Nephron (organoid): ENCODE measurements at regions not wholly inside any gene's neighbourhood (a gene's known extent, or its start where the extent isn't known, plus 50 kb on each side); places are given as distances from the start of the nearest gene placed in this dataset.

Experiments used
- H3K27ac Mint-ChIP-seq, 3 experiments: 2 replicates each; pipeline ENCODE4 v1.8.0; 2020; ENCODE audit warnings: mixed read lengths in 3 of 3, mild to moderate bottlenecking in 2 of 3, moderate library complexity in 1 of 3
- H3K27me3 Mint-ChIP-seq: 2 replicates; pipeline ENCODE4 v1.8.0; 2021; ENCODE audit warnings: low read depth, mild to moderate bottlenecking, moderate library complexity, mixed read lengths
- H3K36me3 Mint-ChIP-seq: 2 replicates; pipeline ENCODE4 v1.8.0; 2020; ENCODE audit warnings: low read depth, mixed read lengths
- H3K4me1 Mint-ChIP-seq: 2 replicates; pipeline ENCODE4 v1.8.0; 2020; ENCODE audit warnings: mixed read lengths
- H3K4me3 Mint-ChIP-seq, 3 experiments: 2 replicates each; pipeline ENCODE4 v1.8.0; 2020; ENCODE audit warnings: mild to moderate bottlenecking in 3 of 3, mixed read lengths in 3 of 3, moderate library complexity in 2 of 3
- H3K9me3 Mint-ChIP-seq: 2 replicates; pipeline ENCODE4 v1.8.0; 2020; ENCODE audit warnings: mixed read lengths
- CTCF ChIP-seq, 3 experiments: fragments of 200-600 bp; sonication (generic); IDR thresholded peaks; one replicate each; pipeline ENCODE4 v1.5.0; 2021; ENCODE audit warnings: antibody characterized with exemption in 3 of 3; ENCODE audit not compliant: unreplicated experiment in 3 of 3

GRCh38 chr4:28232951-28233350 lies 1372.3 kb downstream of the STIM2 start:
- no peaks in the 10 kb centered on the region for H3K36me3 Mint-ChIP-seq

GRCh38 chr4:28233724-28234123 lies 1373.1 kb downstream of the STIM2 start:
- Mint-ChIP-seq H3K4me3 (no peak overlapping the region), H3K36me3 (no peaks in the 10 kb centered on the region), H3K27ac (no peak overlapping the region), H3K4me1 (peaks cover 10% of the 10 kb centered on the region), H3K9me3 (no peaks in the 10 kb centered on the region), H3K27me3 (no peaks in the 10 kb centered on the region)
- no peak for TF ChIP-seq CTCF (IDR thresholded peaks at IDR 0.05; ENCODE audit: unreplicated experiment in 3 of 3)

More at GRCh38 chr4:28232951-28233350, 1372.3 kb downstream of the STIM2 start:
- Mint-ChIP-seq H3K4me1 (peaks cover 9% of the 10 kb centered on the region), H3K4me3 (no peak overlapping the region), H3K27me3 (no peaks in the 10 kb centered on the region), H3K9me3 (no peaks in the 10 kb centered on the region), H3K27ac (no peak overlapping the region)
- no peak for TF ChIP-seq CTCF (IDR thresholded peaks at IDR 0.05; ENCODE audit: unreplicated experiment in 3 of 3)

GRCh38 chr4:28238876-28239275 lies 1378.2 kb downstream of the STIM2 start:
- Mint-ChIP-seq H3K4me3 (no peak overlapping the region), H3K4me1 (peaks cover 4% of the 10 kb centered on the region), H3K9me3 (no peaks in the 10 kb centered on the region), H3K27ac (no peak overlapping the region), H3K36me3 (no peaks in the 10 kb centered on the region), H3K27me3 (no peaks in the 10 kb centered on the region)
- no peak for TF ChIP-seq CTCF (IDR thresholded peaks at IDR 0.05; ENCODE audit: unreplicated experiment in 3 of 3)

- Mint-ChIP-seq H3K9me3 (no peaks in the 10 kb centered on the region), H3K27me3 (no peaks in the 10 kb centered on the region), H3K27ac (no peak overlapping the region), H3K36me3 (no peaks in the 10 kb centered on the region), H3K4me1 (peaks cover 4% of the 10 kb centered on the region), H3K4me3 (no peak overlapping the region)
- no peak for TF ChIP-seq CTCF (IDR thresholded peaks at IDR 0.05; ENCODE audit: unreplicated experiment in 3 of 3)
These were observed 1380.4 kb downstream of the STIM2 start for GRCh38 chr4:28241021-28241420.

- no peaks in the 10 kb centered on the region for H3K36me3 Mint-ChIP-seq
- no peaks in the 10 kb centered on the region for H3K27me3 Mint-ChIP-seq
- no peaks in the 10 kb centered on the region for H3K9me3 Mint-ChIP-seq
- no peak for TF ChIP-seq CTCF (IDR thresholded peaks at IDR 0.05; ENCODE audit: unreplicated experiment in 3 of 3)
- H3K27ac Mint-ChIP-seq, result no peak overlapping the region
- H3K4me1 Mint-ChIP-seq, result no peaks in the 10 kb centered on the region
- H3K4me3 Mint-ChIP-seq, result no peak overlapping the region
These were observed 1387.2 kb downstream of the STIM2 start for GRCh38 chr4:28247805-28248204.

GRCh38 chr4:28248269-28248668 lies 1387.6 kb downstream of the STIM2 start:
- Mint-ChIP-seq H3K4me1 (no peaks in the 10 kb centered on the region), H3K27ac (no peak overlapping the region), H3K9me3 (no peaks in the 10 kb centered on the region), H3K36me3 (no peaks in the 10 kb centered on the region), H3K27me3 (no peaks in the 10 kb centered on the region), H3K4me3 (no peak overlapping the region)
- no peak for TF ChIP-seq CTCF (IDR thresholded peaks at IDR 0.05; ENCODE audit: unreplicated experiment in 3 of 3)
